Right lobe of liver (tissue), 6 donors: ENCODE measurements at regions not wholly inside any gene's neighbourhood (a gene's known extent, or its start where the extent isn't known, plus 50 kb on each side); places are given as distances from the start of the nearest gene placed in this dataset.
"Not testable (repeated sequence)": the region's sequence is repeated elsewhere in the genome, so short reads cannot be mapped to it uniquely, and the experiment has no call there.

Experiments
- ATAC-seq, 4 donors: fragments of 200-7000 bp; cut with Tn5 transposase; one replicate each; pipeline ENCODE4 v1.9.1; 2020; ENCODE audit warnings: mild to moderate bottlenecking in 4 of 4, moderate library complexity in 4 of 4
- DNase-seq, 3 donors: peaks; one replicate each; pipeline ENCODE4 v3.0.0-alpha.2; 2020
- H3K27ac ChIP-seq, 3 donors: fragments of 200-600 bp; one replicate each; pipeline ENCODE4 v1.8.0; 2022
- H3K27me3 ChIP-seq, 2 donors: fragments of 200-600 bp; one replicate each; pipeline ENCODE4 v1.8.0; 2022
- H3K36me3 ChIP-seq, 4 donors: fragments of 200-600 bp; sonication (generic) in 1 of 4; one replicate each; pipeline versions ENCODE4 v1.5.1 to v1.8.0; 2017 to 2022; ENCODE audit warnings: control low read depth in 1 of 4
- H3K4me1 ChIP-seq, 4 donors: fragments of 200-600 bp; sonication (generic) in 1 of 4; one replicate each; pipeline versions ENCODE4 v1.5.1 to v1.8.0; 2017 to 2022; ENCODE audit warnings: control low read depth in 1 of 4
- H3K4me3 ChIP-seq, 3 donors: fragments of 200-600 bp; one replicate each; pipeline ENCODE4 v1.8.0; 2022
- H3K9me3 ChIP-seq, 4 donors: fragments of 200-600 bp; sonication (generic) in 1 of 4; one replicate each; pipeline versions ENCODE4 v1.5.1 to v1.8.0; 2017 to 2022; ENCODE audit warnings: control low read depth in 1 of 4
- POLR2A ChIP-seq: fragments of 450-650 bp; IDR thresholded peaks from one replicate; pipeline ENCODE4 v1.6.1; 2017; ENCODE audit warnings: antibody characterized with exemption, mild to moderate bottlenecking
- WGBS: methylation state at CpG from one replicate; pipeline ENCODE4 v1.1.6; 2018; ENCODE audit warnings: low coverage, low lambda C conversion rate; ENCODE audit not compliant: insufficient coverage; ENCODE audit errors: missing lambda C conversion rate; 5-methylcytosine and 5-hydroxymethylcytosine counted together
- intact Hi-C, 2 donors: fragments of 100-400 bp; cut with DNase I; formaldehyde crosslinking; loops; one replicate each; pipeline versions ENCODE4 v1.11.2 to v1.14.1; 2022
- TF ChIP-seq, protein P1 (sequence below), 4 donors: fragments of 200-600 bp in 3 of 4; fragments of 450-650 bp in 1 of 4; IDR thresholded peaks; one replicate each; pipeline versions ENCODE4 v1.5.1 to v1.8.0; 2016 to 2022; ENCODE audit warnings: antibody characterized with exemption in 4 of 4, mild to moderate bottlenecking in 2 of 4
- donor health status: DM: no; HTN: yes; CAD: no.
- donor health status: DM: no; HTN: no; CAD: no.
- donor health status: DM: no; HTN: no; CAD: no.
- donor health status: DM: no; HTN: yes; CAD: no.
- donor health status: DM: no; HTN: yes; CAD: no.

DNA sequence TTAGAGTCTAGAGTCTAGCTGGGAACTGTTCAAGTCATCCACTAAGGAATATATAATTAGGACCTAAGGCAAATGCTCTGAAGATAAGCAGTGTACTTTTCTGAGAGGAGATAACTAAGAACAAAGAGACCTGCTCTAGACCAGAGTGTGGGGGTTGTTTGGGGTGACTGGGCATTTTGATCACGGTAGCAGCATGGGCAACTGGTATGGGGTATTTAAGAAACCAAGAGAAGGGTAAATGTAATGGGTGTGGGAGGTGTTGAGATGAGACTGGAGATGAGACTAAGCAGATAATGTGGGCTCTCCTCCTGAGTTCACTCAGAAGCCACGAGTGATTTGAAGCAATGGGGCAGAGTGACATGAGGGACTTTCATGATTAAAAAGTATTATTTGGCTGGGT is 1082.9 kb downstream of the GATA3 start:
- no peaks in the 10 kb centered on the region for H3K27me3 ChIP-seq
- WGBS = 17% methylated on average over 2 of the region's 2 CpGs
- ATAC-seq (no peak), DNase-seq (no peak)
- TF ChIP-seq, protein P1, sequence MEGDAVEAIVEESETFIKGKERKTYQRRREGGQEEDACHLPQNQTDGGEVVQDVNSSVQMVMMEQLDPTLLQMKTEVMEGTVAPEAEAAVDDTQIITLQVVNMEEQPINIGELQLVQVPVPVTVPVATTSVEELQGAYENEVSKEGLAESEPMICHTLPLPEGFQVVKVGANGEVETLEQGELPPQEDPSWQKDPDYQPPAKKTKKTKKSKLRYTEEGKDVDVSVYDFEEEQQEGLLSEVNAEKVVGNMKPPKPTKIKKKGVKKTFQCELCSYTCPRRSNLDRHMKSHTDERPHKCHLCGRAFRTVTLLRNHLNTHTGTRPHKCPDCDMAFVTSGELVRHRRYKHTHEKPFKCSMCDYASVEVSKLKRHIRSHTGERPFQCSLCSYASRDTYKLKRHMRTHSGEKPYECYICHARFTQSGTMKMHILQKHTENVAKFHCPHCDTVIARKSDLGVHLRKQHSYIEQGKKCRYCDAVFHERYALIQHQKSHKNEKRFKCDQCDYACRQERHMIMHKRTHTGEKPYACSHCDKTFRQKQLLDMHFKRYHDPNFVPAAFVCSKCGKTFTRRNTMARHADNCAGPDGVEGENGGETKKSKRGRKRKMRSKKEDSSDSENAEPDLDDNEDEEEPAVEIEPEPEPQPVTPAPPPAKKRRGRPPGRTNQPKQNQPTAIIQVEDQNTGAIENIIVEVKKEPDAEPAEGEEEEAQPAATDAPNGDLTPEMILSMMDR (IDR thresholded peaks at IDR 0.05) = no peak
- no peak for TF ChIP-seq POLR2A
- no peaks in the 10 kb centered on the region for H3K4me1 ChIP-seq
- intact Hi-C loops = no loop called here
- H3K4me3 ChIP-seq = no peak overlapping the region
- no peaks in the 10 kb centered on the region for H3K9me3 ChIP-seq
- no peaks in the 10 kb centered on the region for H3K36me3 ChIP-seq
- H3K27ac ChIP-seq = no peak overlapping the region

DNA sequence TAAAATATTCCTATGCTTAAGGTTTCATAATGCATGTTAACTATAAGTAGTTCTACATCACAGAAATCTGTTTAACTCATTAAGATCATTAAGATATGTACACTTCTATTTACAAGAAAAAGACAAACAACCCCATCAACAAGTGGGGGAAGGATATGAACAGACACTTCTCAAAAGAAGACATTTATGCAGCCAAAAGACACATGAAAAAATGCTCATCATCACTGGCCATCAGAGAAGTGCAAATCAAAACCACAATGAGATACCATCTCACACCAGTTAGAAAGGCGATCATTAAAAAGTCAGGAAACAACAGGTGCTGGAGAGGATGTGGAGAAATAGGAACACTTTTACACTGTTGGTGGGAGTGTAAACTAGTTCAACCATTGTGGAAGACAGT is 1084.3 kb downstream of the GATA3 start:
- ATAC-seq, intact Hi-C loops, H3K27me3 ChIP-seq, H3K27ac ChIP-seq, H3K4me3 ChIP-seq, DNase-seq, H3K36me3 ChIP-seq, H3K9me3 ChIP-seq, H3K4me1 ChIP-seq: not testable (repeated sequence)
- WGBS = 100% methylated on average over 1 of the region's 1 CpG

DNA sequence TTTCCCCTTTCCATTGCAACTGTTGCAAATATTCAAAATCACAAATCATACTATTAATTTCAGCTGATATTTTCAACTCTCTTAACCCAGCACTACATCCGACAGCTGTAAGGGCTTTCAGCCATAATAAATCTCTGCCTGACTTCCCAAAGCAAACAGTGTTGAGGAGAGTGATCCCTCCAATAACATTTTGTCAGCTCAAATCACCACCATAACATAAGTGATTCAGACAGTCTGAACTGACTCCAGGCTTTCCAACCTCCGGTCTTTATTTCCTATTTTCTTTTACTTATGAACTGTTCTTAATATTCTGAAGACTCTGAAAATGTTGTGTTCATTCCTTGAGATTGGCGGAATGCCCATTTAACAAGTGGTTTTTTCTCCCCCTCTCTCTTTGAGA is 1085.9 kb downstream of the GATA3 start:
- Histone ChIP-seq H3K36me3 (no peaks in the 10 kb centered on the region), H3K27ac (no peak overlapping the region), H3K4me1 (no peaks in the 10 kb centered on the region), H3K27me3 (no peaks in the 10 kb centered on the region), H3K9me3 (no peaks in the 10 kb centered on the region), H3K4me3 (no peak overlapping the region)
- DNase-seq = no peak
- 34% methylated on average over 3 of the region's 3 CpGs for WGBS
- intact Hi-C loops = no loop called here
- TF ChIP-seq, protein P1 (IDR thresholded peaks at IDR 0.05) = no peak
- ATAC-seq = no peak

DNA sequence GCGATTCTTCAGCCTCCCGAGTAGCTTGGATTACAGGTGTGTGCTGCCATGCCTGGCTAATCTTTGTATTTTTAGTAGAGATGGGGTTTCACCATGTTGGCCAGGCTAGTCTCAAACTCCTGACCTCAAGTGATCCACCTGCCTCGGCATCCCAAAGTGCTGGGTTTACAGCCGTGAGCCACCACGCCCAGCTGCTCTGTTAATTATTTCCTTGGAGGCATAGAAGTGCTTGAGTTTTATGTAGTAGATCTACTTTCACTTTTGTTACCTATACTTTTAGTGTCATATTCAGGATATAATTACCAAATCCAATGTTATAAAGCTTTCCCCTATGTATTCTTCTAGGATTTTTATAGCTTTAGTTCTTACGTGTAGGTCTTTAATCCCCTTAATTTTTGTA is 1093.0 kb downstream of the GATA3 start:
- Histone ChIP-seq H3K27me3 (no peaks in the 10 kb centered on the region), H3K36me3 (no peaks in the 10 kb centered on the region), H3K27ac (no peak overlapping the region), H3K4me3 (no peak overlapping the region), H3K9me3 (no peaks in the 10 kb centered on the region), H3K4me1 (no peaks in the 10 kb centered on the region)
- TF ChIP-seq, protein P1 (IDR thresholded peaks at IDR 0.05) = no peak
- TF ChIP-seq POLR2A = no peak
- ATAC-seq (no peak), DNase-seq (no peak)
- intact Hi-C loops = no loop called here
- 35% methylated on average over 4 of the region's 6 CpGs for WGBS

DNA sequence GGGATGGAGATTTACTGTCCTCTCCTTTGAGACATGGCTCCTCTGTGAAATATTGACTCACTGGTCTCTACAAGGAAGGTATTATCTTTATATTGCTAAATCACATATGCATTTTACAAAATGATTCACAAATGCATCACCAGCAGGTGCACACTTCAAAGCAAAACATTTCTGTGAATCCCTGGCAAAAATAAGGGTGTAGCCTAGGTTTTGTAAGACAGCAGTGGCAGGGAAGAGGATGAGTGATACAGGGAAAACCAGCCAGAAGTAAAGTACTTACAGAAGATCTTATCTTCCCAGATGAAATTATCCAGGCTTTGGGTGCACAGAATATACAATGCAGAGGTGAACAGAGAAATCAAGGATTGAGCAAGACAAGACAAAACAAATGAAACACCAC is 1094.6 kb downstream of the GATA3 start:
- no peak for TF ChIP-seq POLR2A
- TF ChIP-seq, protein P1 (IDR thresholded peaks at IDR 0.05) = no peak
- ATAC-seq (no peak), DNase-seq (no peak)
- no peaks in the 10 kb centered on the region for H3K9me3 ChIP-seq
- H3K4me3 ChIP-seq = no peak overlapping the region
- H3K27me3 ChIP-seq = no peaks in the 10 kb centered on the region
- H3K27ac ChIP-seq = no peak overlapping the region
- no peaks in the 10 kb centered on the region for H3K36me3 ChIP-seq
- intact Hi-C loops = no loop called here
- no peaks in the 10 kb centered on the region for H3K4me1 ChIP-seq

DNA sequence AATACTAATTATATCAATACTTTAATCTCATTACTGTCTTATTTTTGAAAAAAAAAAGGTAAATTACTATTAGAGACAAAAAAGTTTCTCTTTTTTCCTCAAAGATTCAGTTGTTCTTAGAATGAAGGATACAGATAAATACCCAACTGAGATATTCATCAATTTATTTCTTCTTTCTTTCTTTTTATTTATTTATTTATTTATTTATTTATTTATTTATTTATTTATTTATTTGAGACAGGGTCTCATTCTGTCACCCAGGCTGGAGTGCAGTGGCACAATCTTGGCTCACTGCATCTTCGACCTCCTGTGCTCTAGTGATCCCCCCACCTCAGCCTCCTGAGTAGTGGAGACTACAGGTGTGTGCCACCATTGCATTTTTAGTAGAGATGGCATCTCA is 1098.6 kb downstream of the GATA3 start:
- DNase-seq, H3K9me3 ChIP-seq, intact Hi-C loops, H3K27ac ChIP-seq, H3K36me3 ChIP-seq, H3K4me3 ChIP-seq, H3K4me1 ChIP-seq, H3K27me3 ChIP-seq, ATAC-seq: not testable (repeated sequence)
- 20% methylated on average over 1 of the region's 1 CpG for WGBS
